GM21723 (cell line): ENCODE measurements at regions not wholly inside any gene's neighbourhood (a gene's known extent, or its start where the extent isn't known, plus 50 kb on each side); places are given as distances from the start of the nearest gene placed in this dataset.

Source experiments
- ATAC-seq: cut with Tn5 transposase; IDR thresholded peaks from one replicate; pipeline ENCODE4 v1.9.1; 2021; ENCODE audit warnings: mild to moderate bottlenecking, moderate library complexity; ENCODE audit not compliant: unreplicated experiment

GRCh38 chr13:72457151-72457550, 270.3 kb downstream of the MZT1 start:
- no peak for ATAC-seq

GRCh38 chr13:72456486-72456885, 270.9 kb downstream of the MZT1 start:
- ATAC-seq: no peak

- no peak for ATAC-seq
Observed at GRCh38 chr13:72453161-72453560, 274.3 kb downstream of the MZT1 start.

GRCh38 chr13:72448082-72448481, 279.3 kb downstream of the MZT1 start:
- no peak for ATAC-seq

- ATAC-seq: no peak
Observed at GRCh38 chr13:72444999-72445398, 282.4 kb downstream of the MZT1 start.

GRCh38 chr13:72437458-72437857, 290.0 kb downstream of the MZT1 start:
- ATAC-seq: no peak

- no peak for ATAC-seq
Observed at GRCh38 chr13:72435251-72435650, 292.2 kb downstream of the MZT1 start.

GRCh38 chr13:72431981-72432682, 295.3 kb downstream of the MZT1 start:
- no peak for ATAC-seq

- no peak for ATAC-seq
Observed at GRCh38 chr13:72430923-72431322, 296.5 kb downstream of the MZT1 start.

- ATAC-seq: no peak
Observed at GRCh38 chr13:72427757-72428528, 299.5 kb downstream of the MZT1 start.

- no peak for ATAC-seq
Observed at GRCh38 chr13:72424059-72424458, 303.4 kb downstream of the MZT1 start.

- no peak for ATAC-seq
Observed at GRCh38 chr13:72415817-72416216, 311.6 kb downstream of the MZT1 start.

- ATAC-seq: no peak
Observed at GRCh38 chr13:72412481-72412880, 314.9 kb downstream of the MZT1 start.

- no peak for ATAC-seq
Observed at GRCh38 chr13:72405441-72405840, 322.0 kb downstream of the MZT1 start.

GRCh38 chr13:72403396-72404010, 323.9 kb downstream of the MZT1 start:
- ATAC-seq: no peak

- no peak for ATAC-seq
Observed at GRCh38 chr13:72400856-72401255, 326.6 kb downstream of the MZT1 start.

GRCh38 chr13:72399351-72399750, 328.1 kb downstream of the MZT1 start:
- no peak for ATAC-seq

GRCh38 chr13:72397265-72397664, 330.2 kb downstream of the MZT1 start:
- ATAC-seq: no peak

GRCh38 chr13:72390909-72391308, 336.5 kb downstream of the MZT1 start:
- ATAC-seq: no peak

- ATAC-seq: no peak
Observed at GRCh38 chr13:72386138-72386684, 341.2 kb downstream of the MZT1 start.

GRCh38 chr13:72384879-72385278, 342.6 kb downstream of the MZT1 start:
- ATAC-seq: no peak
